Parathyroid adenoma (tissue), 2 donors: ENCODE measurements at regions not wholly inside any gene's neighbourhood (a gene's known extent, or its start where the extent isn't known, plus 50 kb on each side); places are given as distances from the start of the nearest gene placed in this dataset.

Experiments used
- H2AFZ ChIP-seq: fragments of 300-600 bp; sonication (generic); one replicate; pipeline ENCODE4 v1.7.0; 2017; ENCODE audit warnings: antibody characterized with exemption, mild to moderate bottlenecking
- H3K27ac ChIP-seq: fragments of 300-600 bp; sonication (generic); one replicate; pipeline ENCODE4 v1.7.0; 2017
- H3K27me3 ChIP-seq: fragments of 300-600 bp; sonication (generic); one replicate; pipeline ENCODE4 v1.7.0; 2017; ENCODE audit warnings: low read length; ENCODE audit not compliant: control insufficient read depth, insufficient read depth
- H3K36me3 ChIP-seq: fragments of 300-600 bp; sonication (generic); one replicate; pipeline ENCODE4 v1.7.0; 2017; ENCODE audit warnings: low read length; ENCODE audit not compliant: control insufficient read depth, insufficient read depth
- H3K4me1 ChIP-seq: fragments of 300-600 bp; sonication (generic); one replicate; pipeline ENCODE4 v1.7.0; 2017; ENCODE audit warnings: control low read depth
- H3K4me2 ChIP-seq: fragments of 300-600 bp; sonication (generic); one replicate; pipeline ENCODE4 v1.7.0; 2017; ENCODE audit warnings: low read length
- H3K4me3 ChIP-seq: fragments of 300-600 bp; sonication (generic); one replicate; pipeline ENCODE4 v1.7.0; 2017; ENCODE audit warnings: low read depth, low read length
- H3K79me2 ChIP-seq: fragments of 300-600 bp; sonication (generic); one replicate; pipeline ENCODE4 v1.7.0; 2017; ENCODE audit warnings: control low read depth
- H3K9ac ChIP-seq: fragments of 300-600 bp; sonication (generic); one replicate; pipeline ENCODE4 v1.7.0; 2017; ENCODE audit warnings: mild to moderate bottlenecking
- H3K9me3 ChIP-seq: fragments of 300-600 bp; sonication (generic); one replicate; pipeline ENCODE4 v1.7.0; 2017; ENCODE audit warnings: low read length; ENCODE audit not compliant: control insufficient read depth
- CTCF ChIP-seq: fragments of 300-600 bp; sonication (generic); IDR thresholded peaks from one replicate; pipeline ENCODE4 v1.7.0; 2017; ENCODE audit warnings: antibody characterized with exemption, mild to moderate bottlenecking
- donor health status: primary hyperparathyroidism.

GRCh38 chr3:72008226-72008996, 223.5 kb upstream of the PROK2 start:
- Histone ChIP-seq H3K4me2 (no peak overlapping the region), H3K79me2 (no peaks in the 10 kb centered on the region), H3K27ac (no peak overlapping the region)

GRCh38 chr3:72006631-72007556, 221.9 kb upstream of the PROK2 start:
- H3K4me2 ChIP-seq = no peak overlapping the region
- H3K9ac ChIP-seq = no peak overlapping the region
- no peak overlapping the region for H3K27ac ChIP-seq
- H3K27me3 ChIP-seq = no peaks in the 10 kb centered on the region
- H2AFZ ChIP-seq = no peak overlapping the region
- H3K4me3 ChIP-seq = no peak overlapping the region
- H3K79me2 ChIP-seq = no peaks in the 10 kb centered on the region
- no peaks in the 10 kb centered on the region for H3K9me3 ChIP-seq
- H3K36me3 ChIP-seq = no peaks in the 10 kb centered on the region
- no peaks in the 10 kb centered on the region for H3K4me1 ChIP-seq
- TF ChIP-seq CTCF = no peak

More at GRCh38 chr3:72008226-72008996, 223.5 kb upstream of the PROK2 start:
- no peaks in the 10 kb centered on the region for H3K4me1 ChIP-seq
- H3K27me3 ChIP-seq = no peaks in the 10 kb centered on the region
- H2AFZ ChIP-seq = no peak overlapping the region
- no peak for TF ChIP-seq CTCF
- H3K4me3 ChIP-seq = no peak overlapping the region
- H3K36me3 ChIP-seq = no peaks in the 10 kb centered on the region
- no peak overlapping the region for H3K9ac ChIP-seq
- no peaks in the 10 kb centered on the region for H3K9me3 ChIP-seq

GRCh38 chr3:72004749-72005292, 219.9 kb upstream of the PROK2 start:
- TF ChIP-seq CTCF = no peak
- H3K4me3 ChIP-seq = no peak overlapping the region
- no peaks in the 10 kb centered on the region for H3K79me2 ChIP-seq
- no peaks in the 10 kb centered on the region for H3K36me3 ChIP-seq
- no peaks in the 10 kb centered on the region for H3K4me1 ChIP-seq
- H3K4me2 ChIP-seq = no peak overlapping the region
- no peak overlapping the region for H3K27ac ChIP-seq
- H3K9me3 ChIP-seq = no peaks in the 10 kb centered on the region
- no peak overlapping the region for H2AFZ ChIP-seq
- H3K9ac ChIP-seq = no peak overlapping the region
- H3K27me3 ChIP-seq = no peaks in the 10 kb centered on the region

- Histone ChIP-seq H3K79me2 (no peaks in the 10 kb centered on the region), H3K4me3 (no peak overlapping the region), H3K4me2 (no peak overlapping the region), H3K9ac (no peak overlapping the region), H3K36me3 (no peaks in the 10 kb centered on the region), H3K27ac (no peak overlapping the region), H3K9me3 (no peaks in the 10 kb centered on the region), H3K27me3 (no peaks in the 10 kb centered on the region), H2AFZ (no peak overlapping the region), H3K4me1 (no peaks in the 10 kb centered on the region)
- TF ChIP-seq CTCF = no peak
These were observed 219.0 kb upstream of the PROK2 start for GRCh38 chr3:72003936-72004335.
